ENCODE measurements at regions not wholly inside any gene's neighbourhood (a gene's known extent, or its start where the extent isn't known, plus 50 kb on each side); places are given as distances from the start of the nearest gene placed in this dataset.
"Not testable (repeated sequence)": the region's sequence is repeated elsewhere in the genome, so short reads cannot be mapped to it uniquely, and the experiment has no call there.

- H3K27ac ChIP-seq: no peak overlapping the region
- no peak for DNase-seq
- intact Hi-C loops (cut with DNase I; ENCODE audit: low total_unique reads): no loop called here
- no peaks in the 10 kb centered on the region for H3K27me3 ChIP-seq
- H3K36me3 ChIP-seq: no peaks in the 10 kb centered on the region
- H3K9me3 ChIP-seq: peaks cover 0 to 3% (median 0%) of the 10 kb centered on the region in 4 donors
- TF ChIP-seq CTCF (IDR thresholded peaks at IDR 0.05) (no peak), POLR2AphosphoS5 (IDR thresholded peaks at IDR 0.05) (no peak), EP300 (IDR thresholded peaks at IDR 0.05) (no peak), POLR2A (IDR thresholded peaks at IDR 0.05) (no peak)
- H3K4me1 ChIP-seq: peaks cover 0 to 10% (median 0%) of the 10 kb centered on the region in 4 donors
- H3K4me3 ChIP-seq: no peak overlapping the region
Observed at GRCh38 chr4:32932156-32932555, 2212.0 kb downstream of the PCDH7 start.

- H3K4me3 ChIP-seq; DNase-seq; intact Hi-C loops (cut with DNase I; ENCODE audit: low total_unique reads); H3K27ac ChIP-seq; H3K27me3 ChIP-seq; H3K36me3 ChIP-seq; H3K4me1 ChIP-seq: not testable (repeated sequence)
- H3K9me3 ChIP-seq: peaks cover 0 to 16% (median 6%) of the 10 kb centered on the region in 4 donors
Observed at GRCh38 chr4:32939222-32939621, 2219.1 kb downstream of the PCDH7 start.

GRCh38 chr4:32950866-32951265, 2230.7 kb downstream of the PCDH7 start:
- intact Hi-C loops (cut with DNase I; ENCODE audit: low total_unique reads): no loop called here
- no peaks in the 10 kb centered on the region for H3K4me1 ChIP-seq
- WGBS, 5 donors: 82 to 90% (median 88%) methylated on average over 3 of the region's 3 CpGs
- H3K36me3 ChIP-seq: no peaks in the 10 kb centered on the region
- no peak overlapping the region for H3K4me3 ChIP-seq
- H3K9me3 ChIP-seq: peaks cover 0 to 8% (median 0%) of the 10 kb centered on the region in 4 donors
- no peak for TF ChIP-seq POLR2A (IDR thresholded peaks at IDR 0.05)
- no peak for TF ChIP-seq CTCF (IDR thresholded peaks at IDR 0.05)
- no peak for TF ChIP-seq POLR2AphosphoS5 (IDR thresholded peaks at IDR 0.05)
- TF ChIP-seq EP300 (IDR thresholded peaks at IDR 0.05): no peak
- H3K27ac ChIP-seq: no peak overlapping the region
- no peaks in the 10 kb centered on the region for H3K27me3 ChIP-seq
- DNase-seq: no peak

GRCh38 chr4:32958586-32958985, 2238.4 kb downstream of the PCDH7 start:
- no peaks in the 10 kb centered on the region for H3K27me3 ChIP-seq
- intact Hi-C loops (cut with DNase I; ENCODE audit: low total_unique reads): no loop called here
- no peaks in the 10 kb centered on the region for H3K36me3 ChIP-seq
- no peak overlapping the region for H3K4me3 ChIP-seq
- no peak overlapping the region for H3K27ac ChIP-seq
- 62 to 77% (median 71%) methylated on average over 2 of the region's 2 CpGs for WGBS, 5 donors
- no peaks in the 10 kb centered on the region for H3K9me3 ChIP-seq
- no peaks in the 10 kb centered on the region for H3K4me1 ChIP-seq
- no peak for DNase-seq
- TF ChIP-seq POLR2A (IDR thresholded peaks at IDR 0.05) (no peak), CTCF (IDR thresholded peaks at IDR 0.05) (no peak)

- Histone ChIP-seq H3K4me3 (no peak overlapping the region), H3K4me1 (no peaks in the 10 kb centered on the region), H3K36me3 (no peaks in the 10 kb centered on the region), H3K9me3 (no peaks in the 10 kb centered on the region), H3K27me3 (no peaks in the 10 kb centered on the region), H3K27ac (no peak overlapping the region)
- 67 to 78% (median 77%) methylated on average over 2 of the region's 2 CpGs for WGBS, 5 donors
- DNase-seq: no peak
- TF ChIP-seq CTCF (IDR thresholded peaks at IDR 0.05) (no peak), POLR2AphosphoS5 (IDR thresholded peaks at IDR 0.05) (no peak), POLR2A (IDR thresholded peaks at IDR 0.05) (no peak), EP300 (IDR thresholded peaks at IDR 0.05) (no peak)
- intact Hi-C loops (cut with DNase I; ENCODE audit: low total_unique reads): no loop called here
Observed at GRCh38 chr4:32962100-32962499, 2241.9 kb downstream of the PCDH7 start.

All from stomach (tissue), 8 donors.